HCT116 (cell line): ENCODE measurements at regions not wholly inside any gene's neighbourhood (a gene's known extent, or its start where the extent isn't known, plus 50 kb on each side); places are given as distances from the start of the nearest gene placed in this dataset.

Experiments
- ELF1 ChIP-seq: IDR thresholded peaks from 2 replicates; pipeline ENCODE4 v1.6.1; 2012; ENCODE audit warnings: low read depth, borderline replicate concordance
- EZH2 ChIP-seq: fragments of 200-600 bp; sonication (generic); IDR thresholded peaks from 2 replicates; pipeline ENCODE4 v1.6.1; 2017; ENCODE audit warnings: antibody characterized with exemption, mixed run types
- EZH2phosphoT487 ChIP-seq: fragments of 200-600 bp; IDR thresholded peaks from 2 replicates; pipeline ENCODE4 v1.6.1; 2018; ENCODE audit warnings: antibody characterized with exemption, borderline replicate concordance
- JUND ChIP-seq: IDR thresholded peaks from 2 replicates; pipeline ENCODE4 v1.6.1; 2012
- POLR2AphosphoS5 ChIP-seq: IDR thresholded peaks from 2 replicates; pipeline ENCODE4 v1.6.1; 2011; ENCODE audit warnings: mild to moderate bottlenecking, low read depth, low read length, moderate library complexity
- SP1 ChIP-seq: IDR thresholded peaks from 2 replicates; pipeline ENCODE4 v1.6.1; 2012; ENCODE audit warnings: low read depth
- YY1 ChIP-seq: IDR thresholded peaks from 2 replicates; pipeline ENCODE4 v1.6.1; 2011; ENCODE audit warnings: low read length, low read depth, moderate library complexity, mild to moderate bottlenecking; ENCODE audit not compliant: insufficient replicate concordance; ENCODE audit errors: extremely low read depth
- ZNF274 ChIP-seq: fragments of 200-500 bp; sonication (Bioruptor generic); IDR thresholded peaks from 2 replicates; pipeline ENCODE4 v1.6.1; 2014; ENCODE audit warnings: mild to moderate bottlenecking, low read depth, low read length, inconsistent platforms
- TF ChIP-seq, protein P1 (sequence below), 3 experiments: fragments of 200-600 bp in 1 of 3; sonication (generic) in 1 of 3; IDR thresholded peaks in 2 of 3; conservative IDR thresholded peaks in 1 of 3; 2 replicates each; pipeline ENCODE4 v1.5.1; 2012 to 2017; ENCODE audit warnings: low read depth in 2 of 3, low read length in 2 of 3, antibody characterized with exemption in 1 of 3, borderline replicate concordance in 1 of 3, control low read depth in 1 of 3, mild to moderate bottlenecking in 1 of 3, mixed read lengths in 1 of 3, mixed run types in 1 of 3, moderate library complexity in 1 of 3; ENCODE audit not compliant: insufficient read depth in 1 of 3

- TF ChIP-seq SP1, result no peak
- no peak for TF ChIP-seq ZNF274
- no peak for TF ChIP-seq YY1
- TF ChIP-seq, protein P1, sequence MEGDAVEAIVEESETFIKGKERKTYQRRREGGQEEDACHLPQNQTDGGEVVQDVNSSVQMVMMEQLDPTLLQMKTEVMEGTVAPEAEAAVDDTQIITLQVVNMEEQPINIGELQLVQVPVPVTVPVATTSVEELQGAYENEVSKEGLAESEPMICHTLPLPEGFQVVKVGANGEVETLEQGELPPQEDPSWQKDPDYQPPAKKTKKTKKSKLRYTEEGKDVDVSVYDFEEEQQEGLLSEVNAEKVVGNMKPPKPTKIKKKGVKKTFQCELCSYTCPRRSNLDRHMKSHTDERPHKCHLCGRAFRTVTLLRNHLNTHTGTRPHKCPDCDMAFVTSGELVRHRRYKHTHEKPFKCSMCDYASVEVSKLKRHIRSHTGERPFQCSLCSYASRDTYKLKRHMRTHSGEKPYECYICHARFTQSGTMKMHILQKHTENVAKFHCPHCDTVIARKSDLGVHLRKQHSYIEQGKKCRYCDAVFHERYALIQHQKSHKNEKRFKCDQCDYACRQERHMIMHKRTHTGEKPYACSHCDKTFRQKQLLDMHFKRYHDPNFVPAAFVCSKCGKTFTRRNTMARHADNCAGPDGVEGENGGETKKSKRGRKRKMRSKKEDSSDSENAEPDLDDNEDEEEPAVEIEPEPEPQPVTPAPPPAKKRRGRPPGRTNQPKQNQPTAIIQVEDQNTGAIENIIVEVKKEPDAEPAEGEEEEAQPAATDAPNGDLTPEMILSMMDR (IDR thresholded peaks at IDR 0.05 in 2 of 3, conservative IDR thresholded peaks at IDR 0.05 in 1 of 3; ENCODE audit: borderline replicate concordance in 1 of 3, insufficient read depth in 1 of 3, low read depth in 2 of 3, low read length in 2 of 3), result no peak
- no peak for TF ChIP-seq POLR2AphosphoS5
- no peak for TF ChIP-seq ELF1
- no peak for TF ChIP-seq EZH2phosphoT487
- no peak for TF ChIP-seq EZH2
- no peak for TF ChIP-seq JUND
These were observed 204.3 kb downstream of the PTEN start for GRCh38 chr10:88067737-88068136.
